ENCODE measurements at regions not wholly inside any gene's neighbourhood (a gene's known extent, or its start where the extent isn't known, plus 50 kb on each side); places are given as distances from the start of the nearest gene placed in this dataset.

- TF ChIP-seq EZH2 (IDR thresholded peaks at IDR 0.05; ENCODE audit: borderline replicate concordance, low read depth, low read length, poor library complexity, severe bottlenecking) (no peak), CTCF (conservative IDR thresholded peaks at IDR 0.05; ENCODE audit: low read depth, low read length) (no peak)
- no TSS peak for BruUV-seq (replicated peaks)
- no peak overlapping the region for H3K4me3 ChIP-seq (ENCODE audit: low read depth, low read length, poor library complexity, severe bottlenecking)
- intact Hi-C loops (cut with micrococcal nuclease; ENCODE audit: unreplicated experiment): no loop called here
- H3K9me3 ChIP-seq (ENCODE audit: low read depth, low read length, poor library complexity, severe bottlenecking): no peaks in the 10 kb centered on the region
- CTCF ChIA-PET: no interaction called here
- no peaks in the 10 kb centered on the region for H3K36me3 ChIP-seq (ENCODE audit: insufficient read depth, low read length, poor library complexity, severe bottlenecking)
- no peak for DNase-seq (ENCODE audit: low spot score)
- POLR2A ChIA-PET (ENCODE audit: low non-redundant PET): no interaction called here
- H3K4me1 ChIP-seq (ENCODE audit: insufficient read depth, low read length, poor library complexity, severe bottlenecking): no peaks in the 10 kb centered on the region
- H3K27me3 ChIP-seq (replicated peaks; ENCODE audit: insufficient read depth, low read depth, low read length, poor library complexity): peaks cover 13% of the 10 kb centered on the region
- no peak overlapping the region for H3K27ac ChIP-seq (ENCODE audit: low read depth, low read length, poor library complexity, severe bottlenecking)
Measured at GRCh38 chr6:166073082-166073481, 94.6 kb downstream of the TBXT start.

GRCh38 chr6:166068768-166069167 lies 98.9 kb downstream of the TBXT start:
- Histone ChIP-seq H3K9me3 (ENCODE audit: low read depth, low read length, poor library complexity, severe bottlenecking) (no peaks in the 10 kb centered on the region), H3K4me3 (ENCODE audit: low read depth, low read length, poor library complexity, severe bottlenecking) (no peak overlapping the region), H3K36me3 (ENCODE audit: insufficient read depth, low read length, poor library complexity, severe bottlenecking) (no peaks in the 10 kb centered on the region), H3K27ac (ENCODE audit: low read depth, low read length, poor library complexity, severe bottlenecking) (no peak overlapping the region), H3K27me3 (replicated peaks; ENCODE audit: insufficient read depth, low read depth, low read length, poor library complexity) (peaks cover 5% of the 10 kb centered on the region), H3K4me1 (ENCODE audit: insufficient read depth, low read length, poor library complexity, severe bottlenecking) (no peaks in the 10 kb centered on the region)
- no TSS peak for BruUV-seq (replicated peaks)
- intact Hi-C loops (cut with micrococcal nuclease; ENCODE audit: unreplicated experiment): no loop called here
- no peak for DNase-seq (ENCODE audit: low spot score)
- CTCF ChIA-PET: no interaction called here
- TF ChIP-seq CTCF (conservative IDR thresholded peaks at IDR 0.05; ENCODE audit: low read depth, low read length) (no peak), EZH2 (IDR thresholded peaks at IDR 0.05; ENCODE audit: borderline replicate concordance, low read depth, low read length, poor library complexity, severe bottlenecking) (no peak)
- POLR2A ChIA-PET (ENCODE audit: low non-redundant PET): no interaction called here

GRCh38 chr6:166058064-166058739 lies 109.4 kb downstream of the TBXT start:
- intact Hi-C loops (cut with micrococcal nuclease; ENCODE audit: unreplicated experiment): no loop called here
- Histone ChIP-seq H3K9me3 (ENCODE audit: low read depth, low read length, poor library complexity, severe bottlenecking) (peaks cover 8% of the 10 kb centered on the region), H3K36me3 (ENCODE audit: insufficient read depth, low read length, poor library complexity, severe bottlenecking) (no peaks in the 10 kb centered on the region), H3K4me3 (ENCODE audit: low read depth, low read length, poor library complexity, severe bottlenecking) (no peak overlapping the region), H3K4me1 (ENCODE audit: insufficient read depth, low read length, poor library complexity, severe bottlenecking) (no peaks in the 10 kb centered on the region), H3K27ac (ENCODE audit: low read depth, low read length, poor library complexity, severe bottlenecking) (no peak overlapping the region), H3K27me3 (replicated peaks; ENCODE audit: insufficient read depth, low read depth, low read length, poor library complexity) (no peaks in the 10 kb centered on the region)
- no peak for DNase-seq (ENCODE audit: low spot score)
- POLR2A ChIA-PET (ENCODE audit: low non-redundant PET): no interaction called here
- BruUV-seq (replicated peaks): no TSS peak
- no peak for TF ChIP-seq EZH2 (IDR thresholded peaks at IDR 0.05; ENCODE audit: borderline replicate concordance, low read depth, low read length, poor library complexity, severe bottlenecking)
- no peak for TF ChIP-seq CTCF (conservative IDR thresholded peaks at IDR 0.05; ENCODE audit: low read depth, low read length)
- CTCF ChIA-PET: no interaction called here

Data from A673 (cell line).